Hepatocyte (in vitro differentiated cells): ENCODE measurements at regions not wholly inside any gene's neighbourhood (a gene's known extent, or its start where the extent isn't known, plus 50 kb on each side); places are given as distances from the start of the nearest gene placed in this dataset.
A peak's percentile ranks its signal among the peaks of the same experiment; 100 is the strongest.

ENCODE experiments used
- DNase-seq: peaks from one replicate; pipeline ENCODE4 v3.0.0-alpha.2; 2016; ENCODE audit warnings: low spot score
- H2AFZ ChIP-seq: fragments of 200-600 bp; sonication (generic); 2 replicates; pipeline ENCODE4 v1.6.0; 2016; ENCODE audit warnings: antibody characterized with exemption, mild to moderate bottlenecking
- H3K27ac ChIP-seq: fragments of 200-600 bp; sonication (generic); 2 replicates; pipeline ENCODE4 v1.5.1; 2016; ENCODE audit warnings: mild to moderate bottlenecking
- H3K27me3 ChIP-seq: fragments of 200-600 bp; sonication (generic); 2 replicates; pipeline ENCODE4 v1.6.1; 2016
- H3K36me3 ChIP-seq: fragments of 200-600 bp; sonication (generic); replicated peaks from 2 replicates; pipeline ENCODE4 v1.5.1; 2016; ENCODE audit warnings: low read depth; ENCODE audit not compliant: insufficient read depth
- H3K4me1 ChIP-seq: fragments of 200-600 bp; sonication (generic); 2 replicates; pipeline ENCODE4 v1.5.1; 2016; ENCODE audit warnings: mild to moderate bottlenecking, moderate library complexity; ENCODE audit not compliant: insufficient read depth
- H3K4me2 ChIP-seq: fragments of 200-600 bp; sonication (generic); 2 replicates; pipeline ENCODE4 v1.6.0; 2016
- H3K4me3 ChIP-seq: fragments of 200-600 bp; sonication (generic); 2 replicates; pipeline ENCODE4 v1.5.1; 2016; ENCODE audit warnings: mild to moderate bottlenecking
- H3K79me2 ChIP-seq: fragments of 200-600 bp; sonication (generic); 2 replicates; pipeline ENCODE4 v1.6.0; 2017; ENCODE audit warnings: mild to moderate bottlenecking
- H3K9me2 ChIP-seq: fragments of 200-600 bp; sonication (generic); replicated peaks from 2 replicates; pipeline ENCODE4 v1.6.0; 2017; ENCODE audit warnings: mild to moderate bottlenecking; ENCODE audit not compliant: insufficient read depth
- H3K9me3 ChIP-seq: fragments of 200-600 bp; sonication (generic); 2 replicates; pipeline ENCODE4 v1.5.1; 2016; ENCODE audit warnings: low read depth, mild to moderate bottlenecking
- H4K20me1 ChIP-seq: fragments of 200-600 bp; sonication (generic); 2 replicates; pipeline ENCODE4 v1.6.0; 2016; ENCODE audit warnings: mild to moderate bottlenecking; ENCODE audit not compliant: insufficient read depth, poor library complexity, severe bottlenecking
- EZH2 ChIP-seq: fragments of 200-600 bp; sonication (generic); IDR thresholded peaks from 2 replicates; pipeline ENCODE4 v1.6.1; 2016; ENCODE audit warnings: antibody characterized with exemption, mild to moderate bottlenecking, borderline replicate concordance
- EZH2phosphoT487 ChIP-seq: fragments of 200-600 bp; sonication (generic); IDR thresholded peaks from one replicate; pipeline ENCODE4 v1.6.1; 2018; ENCODE audit warnings: antibody characterized with exemption, mild to moderate bottlenecking, low read depth, moderate library complexity; ENCODE audit not compliant: unreplicated experiment, severe bottlenecking
- WGBS: methylation state at CpG from one replicate; pipeline ENCODE4 v1.1.6; 2016; ENCODE audit warnings: low lambda C conversion rate; ENCODE audit errors: missing lambda C conversion rate; 5-methylcytosine and 5-hydroxymethylcytosine counted together
- TF ChIP-seq, protein P1 (sequence below): fragments of 200-600 bp; sonication (generic); IDR thresholded peaks from 2 replicates; pipeline ENCODE4 v1.5.1; 2016; ENCODE audit warnings: antibody characterized with exemption, mild to moderate bottlenecking; ENCODE audit not compliant: poor library complexity

- no peaks in the 10 kb centered on the region for H3K36me3 ChIP-seq
- no peak overlapping the region for H3K27ac ChIP-seq
- no peak for TF ChIP-seq EZH2
- TF ChIP-seq, protein P1, sequence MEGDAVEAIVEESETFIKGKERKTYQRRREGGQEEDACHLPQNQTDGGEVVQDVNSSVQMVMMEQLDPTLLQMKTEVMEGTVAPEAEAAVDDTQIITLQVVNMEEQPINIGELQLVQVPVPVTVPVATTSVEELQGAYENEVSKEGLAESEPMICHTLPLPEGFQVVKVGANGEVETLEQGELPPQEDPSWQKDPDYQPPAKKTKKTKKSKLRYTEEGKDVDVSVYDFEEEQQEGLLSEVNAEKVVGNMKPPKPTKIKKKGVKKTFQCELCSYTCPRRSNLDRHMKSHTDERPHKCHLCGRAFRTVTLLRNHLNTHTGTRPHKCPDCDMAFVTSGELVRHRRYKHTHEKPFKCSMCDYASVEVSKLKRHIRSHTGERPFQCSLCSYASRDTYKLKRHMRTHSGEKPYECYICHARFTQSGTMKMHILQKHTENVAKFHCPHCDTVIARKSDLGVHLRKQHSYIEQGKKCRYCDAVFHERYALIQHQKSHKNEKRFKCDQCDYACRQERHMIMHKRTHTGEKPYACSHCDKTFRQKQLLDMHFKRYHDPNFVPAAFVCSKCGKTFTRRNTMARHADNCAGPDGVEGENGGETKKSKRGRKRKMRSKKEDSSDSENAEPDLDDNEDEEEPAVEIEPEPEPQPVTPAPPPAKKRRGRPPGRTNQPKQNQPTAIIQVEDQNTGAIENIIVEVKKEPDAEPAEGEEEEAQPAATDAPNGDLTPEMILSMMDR, result no peak
- no peak for TF ChIP-seq EZH2phosphoT487
- no peaks in the 10 kb centered on the region for H3K27me3 ChIP-seq
- no peak overlapping the region for H3K4me2 ChIP-seq
- DNase-seq, result no peak
- WGBS, result 97% methylated on average over 24 of the region's 24 CpGs
- H3K9me3 ChIP-seq, result no peaks in the 10 kb centered on the region
- peaks cover 26% of the 10 kb centered on the region for H3K4me1 ChIP-seq
- H3K79me2 ChIP-seq, result no peaks in the 10 kb centered on the region
- H3K9me2 ChIP-seq, result no peaks in the 10 kb centered on the region
- no peak overlapping the region for H3K4me3 ChIP-seq
- H2AFZ ChIP-seq, result no peak overlapping the region
- no peaks in the 10 kb centered on the region for H4K20me1 ChIP-seq
Observed at GRCh38 chr5:124808842-124809268, 62.4 kb upstream of the ZNF608 start.

DNA sequence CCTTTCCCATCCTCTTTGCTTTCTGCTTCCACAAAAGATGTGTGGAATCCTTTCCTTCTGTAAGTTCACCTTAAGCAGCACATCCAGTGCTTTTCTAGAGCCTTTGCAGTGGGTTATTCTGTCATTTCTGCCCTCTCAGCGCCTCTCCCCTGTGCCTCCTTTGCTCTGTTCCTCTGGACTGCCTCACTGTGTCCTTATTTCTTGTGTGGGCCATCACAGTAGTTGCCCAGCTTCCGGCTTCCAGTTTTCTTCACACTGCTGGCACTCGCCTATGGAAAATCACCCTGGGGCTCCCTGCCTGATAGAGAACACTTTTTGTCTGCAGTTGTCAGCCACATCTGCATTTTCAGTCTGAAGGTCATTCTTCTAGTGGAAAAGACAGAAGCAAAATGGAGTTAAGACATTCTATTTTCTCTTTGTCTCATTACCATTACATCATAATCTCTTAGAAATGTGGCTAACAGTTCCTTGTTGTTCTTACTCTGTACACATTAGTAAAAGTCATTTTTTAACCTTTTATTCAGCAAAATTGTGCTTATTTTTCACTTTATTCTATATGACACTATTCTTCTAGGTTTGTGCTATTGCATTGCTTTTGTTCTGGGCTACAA lies 64.1 kb upstream of the ZNF608 start:
- Histone ChIP-seq H3K9me3 (no peaks in the 10 kb centered on the region), H2AFZ (peak overlapping the region; percentile 56), H4K20me1 (no peaks in the 10 kb centered on the region), H3K79me2 (no peaks in the 10 kb centered on the region), H3K27me3 (no peaks in the 10 kb centered on the region), H3K4me3 (no peak overlapping the region), H3K4me2 (no peak overlapping the region), H3K36me3 (no peaks in the 10 kb centered on the region), H3K27ac (peak overlapping the region; percentile 65), H3K9me2 (no peaks in the 10 kb centered on the region), H3K4me1 (peaks cover 26% of the 10 kb centered on the region)
- DNase-seq, result no peak
- TF ChIP-seq, protein P1, result no peak
- no peak for TF ChIP-seq EZH2phosphoT487
- no peak for TF ChIP-seq EZH2
- 98% methylated on average over 3 of the region's 3 CpGs for WGBS

- Histone ChIP-seq H3K79me2 (no peaks in the 10 kb centered on the region), H3K4me2 (no peak overlapping the region), H3K27me3 (no peaks in the 10 kb centered on the region), H3K9me3 (no peaks in the 10 kb centered on the region), H4K20me1 (no peaks in the 10 kb centered on the region), H3K27ac (no peak overlapping the region), H3K9me2 (no peaks in the 10 kb centered on the region), H3K4me1 (peaks cover 9% of the 10 kb centered on the region), H3K36me3 (no peaks in the 10 kb centered on the region), H3K4me3 (no peak overlapping the region), H2AFZ (peak overlapping the region; percentile 5)
- 82% methylated on average over 5 of the region's 5 CpGs for WGBS
- no peak for DNase-seq
- TF ChIP-seq, protein P1, result no peak
- TF ChIP-seq EZH2 (no peak), EZH2phosphoT487 (no peak)
Observed at GRCh38 chr5:124812771-124813358, 66.4 kb upstream of the ZNF608 start.

DNA sequence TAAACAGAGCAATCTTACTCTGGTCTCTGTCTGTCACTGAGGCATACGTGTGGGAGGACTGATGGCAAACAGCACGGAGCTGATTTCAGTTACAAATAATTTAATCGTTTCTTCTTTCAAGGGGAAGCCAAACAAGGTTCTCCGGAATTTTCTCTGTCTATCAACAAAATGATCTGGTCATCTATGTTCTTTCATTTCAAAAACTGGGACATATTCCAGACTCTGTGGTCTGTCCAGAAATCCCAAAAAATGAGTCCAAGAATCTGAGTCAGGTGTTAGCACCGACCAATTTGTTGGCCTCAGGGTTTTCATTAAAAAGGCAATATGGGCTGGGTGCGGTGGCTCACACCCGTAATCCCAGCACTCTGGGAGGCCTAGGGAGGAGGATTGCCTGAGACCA lies 69.9 kb upstream of the ZNF608 start:
- Histone ChIP-seq H3K79me2 (no peaks in the 10 kb centered on the region), H3K36me3 (no peaks in the 10 kb centered on the region), H3K9me2 (no peaks in the 10 kb centered on the region), H3K4me3 (no peak overlapping the region), H4K20me1 (no peaks in the 10 kb centered on the region), H3K9me3 (no peaks in the 10 kb centered on the region), H2AFZ (peak overlapping the region; percentile 24), H3K27me3 (no peaks in the 10 kb centered on the region), H3K4me2 (no peak overlapping the region), H3K27ac (no peak overlapping the region), H3K4me1 (no peaks in the 10 kb centered on the region)
- WGBS, result 58% methylated on average over 7 of the region's 7 CpGs
- TF ChIP-seq, protein P1, result no peak
- no peak for TF ChIP-seq EZH2phosphoT487
- no peak for TF ChIP-seq EZH2
- no peak for DNase-seq
